GM12878 (cell line): ENCODE measurements at regions not wholly inside any gene's neighbourhood (a gene's known extent, or its start where the extent isn't known, plus 50 kb on each side); places are given as distances from the start of the nearest gene placed in this dataset.

ENCODE experiments used
- ATAC-seq: fragments of 200-7000 bp; cut with Tn5 transposase; 3 replicates; pipeline ENCODE4 v1.9.1; 2020; ENCODE audit warnings: mild to moderate bottlenecking, moderate library complexity
- BruUV-seq: library from RNA; stranded (reverse); fragments of 400-500 nt; replicated peaks from 2 replicates; lab custom pipeline; 2021; lab: Mats Ljungman, UMichigan
- CTCF ChIA-PET: fragments of 300-600 bp; sonication (Branson Sonifier 250); formaldehyde crosslinking; extraction: SDS; loops from one replicate; lab custom pipeline; 2021; ENCODE audit warnings: inconsistent platforms; lab: Yijun Ruan, JAX
- POLR2A ChIA-PET: fragments of 350-600 bp; formaldehyde crosslinking; extraction: SDS; loops from one replicate; lab custom pipeline; 2021; ENCODE audit warnings: inconsistent platforms; lab: Charles Lee
- RAD21 ChIA-PET: fragments of 300-600 bp; sonication (Branson Sonifier 250); formaldehyde crosslinking; loops from one replicate; lab custom pipeline; 2023; ENCODE audit warnings: antibody characterized with exemption; ENCODE audit not compliant: unreplicated experiment; lab: Charles Lee
- SMC1A ChIA-PET: fragments of 300-600 bp; sonication (Branson Sonifier 250); formaldehyde crosslinking; loops from one replicate; lab custom pipeline; 2023; ENCODE audit not compliant: unreplicated experiment, uncharacterized antibody; lab: Charles Lee
- DNase-seq: peaks from one replicate; pipeline ENCODE4 v3.0.0-alpha.2; 2011; ENCODE audit warnings: low read depth, low spot score
- FAIRE-seq: peaks from 3 replicates; lab custom pipeline; 2011; peaks lifted over from hg19 to GRCh38; lab: Jason Lieb, UNC
- H2AFZ ChIP-seq: 2 replicates; pipeline ENCODE4 v1.6.0; 2011; ENCODE audit warnings: low read depth, low read length, control low read depth; ENCODE audit not compliant: control insufficient read depth
- H3K27ac ChIP-seq: 2 replicates; pipeline ENCODE4 v1.5.1; 2011; ENCODE audit warnings: control low read depth; ENCODE audit not compliant: control insufficient read depth, insufficient read depth
- H3K27me3 ChIP-seq, 2 experiments: replicated peaks in 1 of 2; 2 replicates each; pipeline versions ENCODE4 v1.6.0 to v1.6.1; 2011; ENCODE audit warnings: low read length in 1 of 2; ENCODE audit not compliant: control insufficient read depth in 2 of 2, insufficient read depth in 2 of 2
- H3K36me3 ChIP-seq, 2 experiments: 2 replicates each; pipeline ENCODE4 v1.5.1; 2011; ENCODE audit warnings: low read length in 1 of 2; ENCODE audit not compliant: control insufficient read depth in 2 of 2, insufficient read depth in 2 of 2
- H3K4me1 ChIP-seq: 2 replicates; pipeline ENCODE4 v1.6.1; 2011; ENCODE audit warnings: mild to moderate bottlenecking, low read length, moderate library complexity, mixed read lengths; ENCODE audit not compliant: control insufficient read depth, insufficient read depth
- H3K4me2 ChIP-seq: 2 replicates; pipeline ENCODE4 v1.6.0; 2011; ENCODE audit warnings: control low read depth; ENCODE audit not compliant: control insufficient read depth, insufficient read depth
- H3K4me3 ChIP-seq: fragments of 200-600 bp; sonication (generic); 2 replicates; pipeline ENCODE4 v1.5.1; 2016
- H3K79me2 ChIP-seq: 2 replicates; pipeline ENCODE4 v1.6.0; 2011; ENCODE audit warnings: low read length; ENCODE audit not compliant: control insufficient read depth, insufficient read depth
- H3K9ac ChIP-seq: 2 replicates; pipeline ENCODE4 v1.8.0; 2011; ENCODE audit warnings: low read length, control low read depth, mixed read lengths; ENCODE audit not compliant: control insufficient read depth, insufficient read depth
- H3K9me3 ChIP-seq: replicated peaks from 3 replicates; pipeline ENCODE4 v1.5.1; 2011; ENCODE audit warnings: mild to moderate bottlenecking, low read length; ENCODE audit not compliant: control insufficient read depth, insufficient read depth
- H4K20me1 ChIP-seq: 2 replicates; pipeline ENCODE4 v1.6.0; 2011; ENCODE audit not compliant: control insufficient read depth, insufficient read depth
- BCLAF1 ChIP-seq: fragments of 450-650 bp; IDR thresholded peaks from 2 replicates; pipeline ENCODE4 v1.6.1; 2017; ENCODE audit warnings: antibody characterized with exemption, mild to moderate bottlenecking, moderate library complexity
- BHLHE40 ChIP-seq, 2 experiments: fragments of 450-650 bp in 1 of 2; IDR thresholded peaks; 2 replicates each; pipeline ENCODE4 v1.6.1; 2011 to 2017; ENCODE audit warnings: low read depth in 2 of 2, borderline replicate concordance in 1 of 2, improper control_type of control experiment in 1 of 2, low read length in 1 of 2, mild to moderate bottlenecking in 1 of 2
- CTCF ChIP-seq, 3 experiments: IDR thresholded peaks in 2 of 3; conservative IDR thresholded peaks in 1 of 3; 2 replicates each; pipeline ENCODE4 v1.5.1; 2011; ENCODE audit warnings: low read depth in 3 of 3, low read length in 3 of 3, mild to moderate bottlenecking in 3 of 3, control low read depth in 2 of 3, moderate library complexity in 2 of 3, inconsistent platforms in 1 of 3, mixed read lengths in 1 of 3; ENCODE audit not compliant: control insufficient read depth in 2 of 3, insufficient read depth in 1 of 3; ENCODE audit errors: extremely low read depth in 1 of 3
- EZH2 ChIP-seq: IDR thresholded peaks from 2 replicates; pipeline ENCODE4 v1.6.1; 2012; ENCODE audit warnings: low read depth, mild to moderate bottlenecking, control low read depth, inconsistent platforms, low read length, borderline replicate concordance; ENCODE audit not compliant: control insufficient read depth
- GATAD2B ChIP-seq: fragments of 450-650 bp; conservative IDR thresholded peaks from 2 replicates; pipeline ENCODE4 v1.6.1; 2017; ENCODE audit warnings: low read depth, mild to moderate bottlenecking, moderate library complexity
- HSF1 ChIP-seq: fragments of 150-350 bp; IDR thresholded peaks from 2 replicates; pipeline ENCODE4 v1.6.1; 2014; ENCODE audit warnings: mild to moderate bottlenecking, low read depth, low read length
- JUNB ChIP-seq: IDR thresholded peaks from 2 replicates; pipeline ENCODE4 v1.6.1; 2016; ENCODE audit warnings: antibody characterized with exemption, mild to moderate bottlenecking
- MAX ChIP-seq: IDR thresholded peaks from 2 replicates; pipeline ENCODE4 v1.6.1; 2012; ENCODE audit warnings: low read depth, low read length, improper control_type of control experiment
- PBX3 ChIP-seq: IDR thresholded peaks from 2 replicates; pipeline ENCODE4 v1.6.1; 2011; ENCODE audit warnings: mild to moderate bottlenecking, low read depth, low read length, moderate library complexity; ENCODE audit not compliant: insufficient replicate concordance
- POU2F2 ChIP-seq: IDR thresholded peaks from 3 replicates; pipeline ENCODE4 v1.6.1; 2011; ENCODE audit warnings: low read depth, mild to moderate bottlenecking, low read length, borderline replicate concordance
- RFX5 ChIP-seq: IDR thresholded peaks from 2 replicates; pipeline ENCODE4 v1.6.1; 2011; ENCODE audit warnings: low read depth, low read length, improper control_type of control experiment
- SREBF1 ChIP-seq: IDR thresholded peaks from 2 replicates; pipeline ENCODE4 v1.6.1; 2012; ENCODE audit warnings: mild to moderate bottlenecking, low read length
- STAT1 ChIP-seq: fragments of 450-650 bp; conservative IDR thresholded peaks from 2 replicates; pipeline ENCODE4 v1.6.1; 2014; ENCODE audit warnings: antibody characterized with exemption, mild to moderate bottlenecking
- TCF12 ChIP-seq: IDR thresholded peaks from 2 replicates; pipeline ENCODE4 v1.6.1; 2011; ENCODE audit warnings: low read depth, mild to moderate bottlenecking, low read length
- ZBED1 ChIP-seq: IDR thresholded peaks from 2 replicates; pipeline ENCODE4 v1.6.1; 2016; ENCODE audit warnings: borderline replicate concordance
- ZNF217 ChIP-seq: fragments of 450-650 bp; IDR thresholded peaks from 2 replicates; pipeline ENCODE4 v1.6.1; 2017; ENCODE audit warnings: antibody characterized with exemption, mild to moderate bottlenecking
- WGBS: methylation state at CpG from one replicate; pipeline ENCODE4 v1.1.6; 2016; ENCODE audit warnings: low lambda C conversion rate; ENCODE audit not compliant: insufficient replicate concordance, insufficient coverage; ENCODE audit errors: missing lambda C conversion rate; 5-methylcytosine and 5-hydroxymethylcytosine counted together
- in situ Hi-C: fragments of 300-500 bp; cut with MboI; formaldehyde crosslinking; loops from 9 replicates; pipeline ENCODE4 v1.14.3; 2018; ENCODE audit warnings: mixed read lengths
- intact Hi-C: fragments of 100-400 bp; cut with micrococcal nuclease; formaldehyde crosslinking; loops from one replicate; pipeline ENCODE4 v1.14.2; 2022; ENCODE audit not compliant: unreplicated experiment

- ChIA-PET POLR2A (no interaction called here), CTCF (no interaction called here), SMC1A (no interaction called here), RAD21 (no interaction called here)
- no peaks in the 10 kb centered on the region for H3K27me3 ChIP-seq
- no peak overlapping the region for H2AFZ ChIP-seq
- BruUV-seq = no TSS peak
- no peak overlapping the region for H3K27ac ChIP-seq
- no peaks in the 10 kb centered on the region for H3K79me2 ChIP-seq
- DNase-seq (no peak), ATAC-seq (no peak), FAIRE-seq (no peak)
- no peak overlapping the region for H3K9ac ChIP-seq
- intact Hi-C loops = no loop called here
- no peak overlapping the region for H3K4me2 ChIP-seq
- no peaks in the 10 kb centered on the region for H3K9me3 ChIP-seq
- no peaks in the 10 kb centered on the region for H4K20me1 ChIP-seq
- WGBS = 28% methylated on average over 5 of the region's 5 CpGs
- no peaks in the 10 kb centered on the region for H3K4me1 ChIP-seq
- no peaks in the 10 kb centered on the region for H3K36me3 ChIP-seq
- no peak overlapping the region for H3K4me3 ChIP-seq
- in situ Hi-C loops = no loop called here
- TF ChIP-seq JUNB (no peak), CTCF (IDR thresholded peaks at IDR 0.05 in 2 of 3, conservative IDR thresholded peaks at IDR 0.05 in 1 of 3; ENCODE audit: control insufficient read depth in 2 of 3, extremely low read depth in 1 of 3, insufficient read depth in 1 of 3, low read depth in 3 of 3, low read length in 3 of 3) (no peak), ZBED1 (no peak), HSF1 (no peak), MAX (no peak), PBX3 (no peak), BCLAF1 (no peak), TCF12 (no peak), POU2F2 (no peak), SREBF1 (no peak), STAT1 (no peak), BHLHE40 (IDR thresholded peaks at IDR 0.05; ENCODE audit: borderline replicate concordance in 1 of 2, low read depth in 2 of 2, low read length in 1 of 2) (no peak), GATAD2B (no peak), RFX5 (no peak), EZH2 (no peak), ZNF217 (no peak)
These were observed 307.4 kb downstream of the RAB28 start for GRCh38 chr4:13176741-13177142.
